ENCODE measurements at regions not wholly inside any gene's neighbourhood (a gene's known extent, or its start where the extent isn't known, plus 50 kb on each side); places are given as distances from the start of the nearest gene placed in this dataset.
"Not testable (repeated sequence)": the region's sequence is repeated elsewhere in the genome, so short reads cannot be mapped to it uniquely, and the experiment has no call there.

DNA sequence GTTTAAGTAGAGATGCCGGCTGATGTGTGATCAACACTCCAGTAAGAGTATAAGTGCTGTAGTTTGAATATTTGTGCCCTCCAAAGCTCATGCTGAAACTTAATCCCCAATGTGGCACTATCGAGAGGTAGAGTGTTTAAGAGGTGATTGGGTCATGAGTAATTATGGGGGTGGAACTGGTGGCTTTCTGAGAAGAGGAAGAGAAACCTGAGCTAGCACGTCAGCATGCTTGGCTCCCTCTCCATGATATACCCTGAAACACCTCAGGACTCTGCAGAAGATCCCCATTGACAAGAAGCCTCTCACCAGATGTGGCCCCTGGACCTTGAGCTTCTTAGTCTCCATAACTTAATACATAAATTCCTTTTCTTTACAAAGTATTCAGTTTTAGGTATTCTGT is 584.8 kb downstream of the TSN start:
- TF ChIP-seq, protein P1, sequence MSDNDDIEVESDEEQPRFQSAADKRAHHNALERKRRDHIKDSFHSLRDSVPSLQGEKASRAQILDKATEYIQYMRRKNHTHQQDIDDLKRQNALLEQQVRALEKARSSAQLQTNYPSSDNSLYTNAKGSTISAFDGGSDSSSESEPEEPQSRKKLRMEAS (IDR thresholded peaks at IDR 0.05; ENCODE audit: low read depth, low read length): no peak
- TF ChIP-seq MYC (IDR thresholded peaks at IDR 0.05; ENCODE audit: low read depth, low read length) (no peak), POLR2A (IDR thresholded peaks at IDR 0.05; ENCODE audit: extremely low read depth, insufficient read length) (no peak)
- TF ChIP-seq, protein P2, sequence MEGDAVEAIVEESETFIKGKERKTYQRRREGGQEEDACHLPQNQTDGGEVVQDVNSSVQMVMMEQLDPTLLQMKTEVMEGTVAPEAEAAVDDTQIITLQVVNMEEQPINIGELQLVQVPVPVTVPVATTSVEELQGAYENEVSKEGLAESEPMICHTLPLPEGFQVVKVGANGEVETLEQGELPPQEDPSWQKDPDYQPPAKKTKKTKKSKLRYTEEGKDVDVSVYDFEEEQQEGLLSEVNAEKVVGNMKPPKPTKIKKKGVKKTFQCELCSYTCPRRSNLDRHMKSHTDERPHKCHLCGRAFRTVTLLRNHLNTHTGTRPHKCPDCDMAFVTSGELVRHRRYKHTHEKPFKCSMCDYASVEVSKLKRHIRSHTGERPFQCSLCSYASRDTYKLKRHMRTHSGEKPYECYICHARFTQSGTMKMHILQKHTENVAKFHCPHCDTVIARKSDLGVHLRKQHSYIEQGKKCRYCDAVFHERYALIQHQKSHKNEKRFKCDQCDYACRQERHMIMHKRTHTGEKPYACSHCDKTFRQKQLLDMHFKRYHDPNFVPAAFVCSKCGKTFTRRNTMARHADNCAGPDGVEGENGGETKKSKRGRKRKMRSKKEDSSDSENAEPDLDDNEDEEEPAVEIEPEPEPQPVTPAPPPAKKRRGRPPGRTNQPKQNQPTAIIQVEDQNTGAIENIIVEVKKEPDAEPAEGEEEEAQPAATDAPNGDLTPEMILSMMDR (IDR thresholded peaks at IDR 0.05; ENCODE audit: low read depth, low read length): no peak
- DNase-seq (ENCODE audit: low read depth): peak; percentile 15
- H3K4me3 ChIP-seq (ENCODE audit: low read depth, low read length): no peak overlapping the region

DNA sequence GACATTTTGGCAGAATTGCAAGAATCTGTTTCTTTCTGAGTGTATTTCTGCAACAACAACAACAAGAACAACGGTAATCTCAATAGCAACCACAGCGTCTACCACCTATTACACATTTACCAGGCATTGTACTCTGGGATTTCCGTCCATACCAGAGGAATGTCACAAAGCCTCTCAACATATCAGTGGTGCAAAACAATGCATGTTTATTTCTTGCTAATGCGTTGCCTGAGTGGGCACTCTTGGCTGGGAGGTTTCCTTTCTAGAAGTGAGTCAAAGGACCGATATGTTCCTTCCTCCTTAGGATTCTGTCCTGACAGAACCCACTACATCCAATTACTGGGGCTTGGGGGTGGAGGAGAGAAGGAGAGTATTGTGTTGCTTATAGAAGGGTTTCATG is 585.6 kb downstream of the TSN start:
- TF ChIP-seq POLR2A (IDR thresholded peaks at IDR 0.05; ENCODE audit: extremely low read depth, insufficient read length) (no peak), MYC (IDR thresholded peaks at IDR 0.05; ENCODE audit: low read depth, low read length) (no peak)
- TF ChIP-seq, protein P2 (IDR thresholded peaks at IDR 0.05; ENCODE audit: low read depth, low read length): no peak
- DNase-seq (ENCODE audit: low read depth): no peak
- no peak overlapping the region for H3K4me3 ChIP-seq (ENCODE audit: low read depth, low read length)

DNA sequence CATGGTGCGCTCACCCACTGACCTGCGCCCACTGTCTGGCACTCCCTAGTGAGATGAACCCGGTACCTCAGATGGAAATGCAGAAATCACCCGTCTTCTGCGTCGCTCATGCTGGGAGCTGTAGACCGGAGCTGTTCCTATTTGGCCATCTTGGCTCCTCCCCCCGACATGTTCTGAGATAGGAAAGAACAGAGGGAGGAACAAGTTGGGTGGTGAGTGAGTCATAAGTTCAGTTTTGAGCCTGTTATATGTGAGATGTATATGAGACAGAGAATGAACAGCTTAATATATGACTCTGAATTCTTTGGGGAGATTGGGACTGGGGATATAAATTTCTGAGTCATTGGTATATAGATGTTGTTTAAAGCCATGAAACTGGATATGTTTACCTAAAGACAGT is 596.7 kb downstream of the TSN start:
- not testable (repeated sequence) for H3K4me3 ChIP-seq (ENCODE audit: low read depth, low read length); DNase-seq (ENCODE audit: low read depth)

DNA sequence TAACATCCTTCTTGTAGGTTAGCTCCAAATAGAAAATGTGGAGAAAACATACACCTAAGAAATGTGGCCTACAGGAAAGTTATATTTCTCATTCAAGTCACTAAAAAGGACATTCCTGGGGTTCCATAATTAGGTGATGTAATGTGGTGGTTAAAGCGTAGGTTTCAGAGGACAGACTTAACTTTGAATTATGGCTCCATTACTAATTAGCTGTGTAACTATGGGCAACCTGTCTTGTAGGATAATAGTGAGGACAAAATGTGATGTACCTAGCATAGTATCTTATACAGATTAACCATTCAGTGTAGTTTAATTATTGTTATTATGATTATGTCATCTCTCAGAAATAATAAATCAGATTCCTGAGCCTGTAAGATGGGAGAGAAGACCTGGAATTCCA is 602.5 kb downstream of the TSN start:
- H3K4me3 ChIP-seq (ENCODE audit: low read depth, low read length): no peak overlapping the region
- no peak for DNase-seq (ENCODE audit: low read depth)
- TF ChIP-seq POLR2A (IDR thresholded peaks at IDR 0.05; ENCODE audit: extremely low read depth, insufficient read length) (no peak), MYC (IDR thresholded peaks at IDR 0.05; ENCODE audit: low read depth, low read length) (no peak)
- TF ChIP-seq, protein P1 (IDR thresholded peaks at IDR 0.05; ENCODE audit: low read depth, low read length): no peak
- TF ChIP-seq, protein P2 (IDR thresholded peaks at IDR 0.05; ENCODE audit: low read depth, low read length): no peak

DNA sequence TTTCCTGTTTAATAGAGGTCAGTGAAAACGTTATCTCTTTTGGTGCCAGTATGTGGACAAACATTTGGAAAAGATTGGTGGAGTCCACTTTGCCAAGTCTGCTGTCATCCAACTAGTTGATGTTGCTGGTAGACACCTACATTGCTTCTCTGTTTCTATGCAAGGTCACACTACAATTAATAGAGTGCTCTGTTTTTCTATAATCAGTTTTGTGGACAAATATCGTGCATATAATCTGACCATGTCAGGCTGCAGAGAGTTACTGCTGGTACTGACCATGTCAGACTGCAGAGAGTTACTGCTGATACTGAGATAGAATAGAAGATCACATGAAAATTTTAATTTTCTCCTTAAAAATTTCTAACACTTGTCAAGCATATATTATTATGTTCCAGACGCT is 603.3 kb downstream of the TSN start:
- H3K4me3 ChIP-seq (ENCODE audit: low read depth, low read length): no peak overlapping the region
- TF ChIP-seq, protein P2 (IDR thresholded peaks at IDR 0.05; ENCODE audit: low read depth, low read length): no peak
- TF ChIP-seq, protein P1 (IDR thresholded peaks at IDR 0.05; ENCODE audit: low read depth, low read length): no peak
- no peak for TF ChIP-seq POLR2A (IDR thresholded peaks at IDR 0.05; ENCODE audit: extremely low read depth, insufficient read length)
- TF ChIP-seq MYC (IDR thresholded peaks at IDR 0.05; ENCODE audit: low read depth, low read length): no peak
- DNase-seq (ENCODE audit: low read depth): no peak

DNA sequence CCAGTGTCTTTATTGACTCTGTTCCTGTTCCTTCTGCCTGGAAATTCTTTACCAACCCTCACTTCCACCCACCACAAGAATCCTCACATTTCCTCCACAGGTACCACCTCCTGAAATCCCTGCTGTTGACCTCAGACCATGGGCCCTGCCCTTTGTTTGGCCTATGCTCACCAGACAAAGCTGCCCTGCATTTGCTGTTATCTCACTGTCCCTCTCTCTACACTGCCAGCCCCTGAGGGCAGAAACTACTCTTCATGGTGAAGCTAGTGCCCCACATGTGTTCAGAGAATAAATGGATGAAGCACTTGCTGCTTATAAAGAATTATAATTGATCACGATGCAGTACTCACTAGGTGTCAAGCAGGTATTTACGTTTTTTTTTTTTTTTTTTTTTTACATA is 608.4 kb downstream of the TSN start:
- TF ChIP-seq, protein P2 (IDR thresholded peaks at IDR 0.05; ENCODE audit: low read depth, low read length): no peak
- TF ChIP-seq, protein P1 (IDR thresholded peaks at IDR 0.05; ENCODE audit: low read depth, low read length): no peak
- TF ChIP-seq MYC (IDR thresholded peaks at IDR 0.05; ENCODE audit: low read depth, low read length) (no peak), POLR2A (IDR thresholded peaks at IDR 0.05; ENCODE audit: extremely low read depth, insufficient read length) (no peak)
- H3K4me3 ChIP-seq (ENCODE audit: low read depth, low read length): no peak overlapping the region
- DNase-seq (ENCODE audit: low read depth): no peak
